ENCODE measurements at regions not wholly inside any gene's neighbourhood (a gene's known extent, or its start where the extent isn't known, plus 50 kb on each side); places are given as distances from the start of the nearest gene placed in this dataset.
"Not testable (repeated sequence)": the region's sequence is repeated elsewhere in the genome, so short reads cannot be mapped to it uniquely, and the experiment has no call there.

- not testable (repeated sequence) for DNase-seq (ENCODE audit: low spot score)
These were observed 147.6 kb downstream of the RBMX2 start for GRCh38 chrX:130549382-130549781.

GRCh38 chrX:130550351-130550750, 148.6 kb downstream of the RBMX2 start:
- DNase-seq (ENCODE audit: low spot score), result no peak
- intact Hi-C loops (cut with DNase I), result no loop called here

More at GRCh38 chrX:130549382-130549781, 147.6 kb downstream of the RBMX2 start:
- intact Hi-C loops (cut with DNase I), result not testable (repeated sequence)

- intact Hi-C loops (cut with DNase I), result no loop called here
- no peak for DNase-seq (ENCODE audit: low spot score)
These were observed 150.8 kb downstream of the RBMX2 start for GRCh38 chrX:130552444-130553073.

- no peak for DNase-seq (ENCODE audit: low spot score)
- intact Hi-C loops (cut with DNase I), result no loop called here
These were observed 153.6 kb downstream of the RBMX2 start for GRCh38 chrX:130555341-130555740.

GRCh38 chrX:130555757-130556156, 154.0 kb downstream of the RBMX2 start:
- intact Hi-C loops (cut with DNase I), result no loop called here
- DNase-seq (ENCODE audit: low spot score), result no peak

GRCh38 chrX:130556951-130557350, 155.2 kb downstream of the RBMX2 start:
- no peak for DNase-seq (ENCODE audit: low spot score)
- intact Hi-C loops (cut with DNase I), result no loop called here

- intact Hi-C loops (cut with DNase I), result no loop called here
- DNase-seq (ENCODE audit: low spot score), result no peak
These were observed 158.8 kb downstream of the RBMX2 start for GRCh38 chrX:130560544-130560943.

GRCh38 chrX:130561930-130562329, 160.1 kb downstream of the RBMX2 start:
- intact Hi-C loops (cut with DNase I), result no loop called here
- DNase-seq (ENCODE audit: low spot score), result no peak

- no peak for DNase-seq (ENCODE audit: low spot score)
- intact Hi-C loops (cut with DNase I), result no loop called here
These were observed 161.7 kb downstream of the RBMX2 start for GRCh38 chrX:130563476-130563875.

- no peak for DNase-seq (ENCODE audit: low spot score)
- intact Hi-C loops (cut with DNase I), result no loop called here
These were observed 164.4 kb downstream of the RBMX2 start for GRCh38 chrX:130566028-130566683.

- intact Hi-C loops (cut with DNase I); DNase-seq (ENCODE audit: low spot score): not testable (repeated sequence)
These were observed 171.2 kb downstream of the RBMX2 start for GRCh38 chrX:130573030-130573429.
